ENCODE measurements at regions not wholly inside any gene's neighbourhood (a gene's known extent, or its start where the extent isn't known, plus 50 kb on each side); places are given as distances from the start of the nearest gene placed in this dataset.

- no peak for DNase-seq (ENCODE audit: low read depth in 2 of 2)
Observed at GRCh38 chr13:34553376-34553775, 388.7 kb upstream of the NBEA start.

GRCh38 chr13:34555988-34556387 is 386.1 kb upstream of the NBEA start:
- no peak for DNase-seq (ENCODE audit: low read depth in 2 of 2)

GRCh38 chr13:34561033-34561432 is 381.0 kb upstream of the NBEA start:
- no peak for DNase-seq (ENCODE audit: low read depth in 2 of 2)

- no peak for DNase-seq (ENCODE audit: low read depth in 2 of 2)
Observed at GRCh38 chr13:34567597-34567996, 374.5 kb upstream of the NBEA start.

GRCh38 chr13:34570698-34571353 is 371.2 kb upstream of the NBEA start:
- no peak for DNase-seq (ENCODE audit: low read depth in 2 of 2)

- DNase-seq (ENCODE audit: low read depth in 2 of 2) = no peak
Observed at GRCh38 chr13:34571716-34572115, 370.4 kb upstream of the NBEA start.

- no peak for DNase-seq (ENCODE audit: low read depth in 2 of 2)
Observed at GRCh38 chr13:34577051-34577450, 365.0 kb upstream of the NBEA start.

GRCh38 chr13:34578471-34578870 is 363.6 kb upstream of the NBEA start:
- DNase-seq (ENCODE audit: low read depth in 2 of 2) = no peak

GRCh38 chr13:34578917-34579316 is 363.2 kb upstream of the NBEA start:
- DNase-seq (ENCODE audit: low read depth in 2 of 2) = no peak

GRCh38 chr13:34583181-34583580 is 358.9 kb upstream of the NBEA start:
- DNase-seq (ENCODE audit: low read depth in 2 of 2) = no peak

GRCh38 chr13:34587576-34587975 is 354.5 kb upstream of the NBEA start:
- no peak for DNase-seq (ENCODE audit: low read depth in 2 of 2)

GRCh38 chr13:34588362-34588761 is 353.7 kb upstream of the NBEA start:
- DNase-seq (ENCODE audit: low read depth in 2 of 2) = no peak

- no peak for DNase-seq (ENCODE audit: low read depth in 2 of 2)
Observed at GRCh38 chr13:34589581-34589980, 352.5 kb upstream of the NBEA start.

GRCh38 chr13:34591129-34591528 is 350.9 kb upstream of the NBEA start:
- DNase-seq (ENCODE audit: low read depth in 2 of 2) = no peak

GRCh38 chr13:34591900-34592529 is 350.1 kb upstream of the NBEA start:
- DNase-seq (ENCODE audit: low read depth in 2 of 2) = no peak

- no peak for DNase-seq (ENCODE audit: low read depth in 2 of 2)
Observed at GRCh38 chr13:34593658-34594057, 348.4 kb upstream of the NBEA start.

GRCh38 chr13:34594507-34594906 is 347.6 kb upstream of the NBEA start:
- no peak for DNase-seq (ENCODE audit: low read depth in 2 of 2)

- no peak for DNase-seq (ENCODE audit: low read depth in 2 of 2)
Observed at GRCh38 chr13:34608331-34608730, 333.7 kb upstream of the NBEA start.

GRCh38 chr13:34611671-34612070 is 330.4 kb upstream of the NBEA start:
- DNase-seq (ENCODE audit: low read depth in 2 of 2) = no peak

- DNase-seq (ENCODE audit: low read depth in 2 of 2) = no peak
Observed at GRCh38 chr13:34617473-34618083, 324.5 kb upstream of the NBEA start.

- DNase-seq (ENCODE audit: low read depth in 2 of 2) = no peak
Observed at GRCh38 chr13:34618654-34619053, 323.4 kb upstream of the NBEA start.

- DNase-seq (ENCODE audit: low read depth in 2 of 2) = no peak
Observed at GRCh38 chr13:34619326-34619725, 322.7 kb upstream of the NBEA start.

- DNase-seq (ENCODE audit: low read depth in 2 of 2) = no peak
Observed at GRCh38 chr13:34620074-34620850, 321.8 kb upstream of the NBEA start.
